ENCODE measurements at regions not wholly inside any gene's neighbourhood (a gene's known extent, or its start where the extent isn't known, plus 50 kb on each side); places are given as distances from the start of the nearest gene placed in this dataset.

DNA sequence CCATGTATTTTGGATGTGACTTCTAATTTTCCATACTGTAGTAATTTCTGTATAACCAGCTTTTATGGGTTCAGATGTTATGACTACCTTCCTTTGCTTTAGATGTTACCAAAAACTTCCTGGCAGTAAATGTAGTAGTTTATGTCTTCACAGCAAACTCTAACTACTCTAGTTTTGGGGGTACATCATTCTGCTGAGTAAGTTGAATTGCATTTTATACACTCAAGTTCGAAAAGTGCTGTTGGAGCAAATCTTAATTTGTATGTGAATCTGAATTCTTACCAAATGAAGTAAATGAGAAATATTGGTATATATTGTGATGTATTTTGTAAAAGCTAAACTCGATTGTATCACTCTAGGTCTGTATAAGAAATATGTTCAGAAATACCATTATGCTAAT lies 728.3 kb upstream of the CDH8 start:
- TF ChIP-seq YY1 (IDR thresholded peaks at IDR 0.05; ENCODE audit: low read depth) (no peak), CEBPB (IDR thresholded peaks at IDR 0.05) (no peak), RAD21 (IDR thresholded peaks at IDR 0.05; ENCODE audit: low read depth) (no peak), TEAD4 (IDR thresholded peaks at IDR 0.05) (no peak), EP300 (IDR thresholded peaks at IDR 0.05; ENCODE audit: borderline replicate concordance) (no peak), TAF1 (IDR thresholded peaks at IDR 0.05; ENCODE audit: low read depth) (no peak), ZBTB7A (IDR thresholded peaks at IDR 0.05; ENCODE audit: low read depth) (no peak), EGR1 (IDR thresholded peaks at IDR 0.05) (no peak), FOXM1 (IDR thresholded peaks at IDR 0.05; ENCODE audit: borderline replicate concordance, low read depth) (no peak), TCF12 (IDR thresholded peaks at IDR 0.05; ENCODE audit: low read depth) (no peak), NFIC (IDR thresholded peaks at IDR 0.05) (no peak)
- TF ChIP-seq, protein P1, sequence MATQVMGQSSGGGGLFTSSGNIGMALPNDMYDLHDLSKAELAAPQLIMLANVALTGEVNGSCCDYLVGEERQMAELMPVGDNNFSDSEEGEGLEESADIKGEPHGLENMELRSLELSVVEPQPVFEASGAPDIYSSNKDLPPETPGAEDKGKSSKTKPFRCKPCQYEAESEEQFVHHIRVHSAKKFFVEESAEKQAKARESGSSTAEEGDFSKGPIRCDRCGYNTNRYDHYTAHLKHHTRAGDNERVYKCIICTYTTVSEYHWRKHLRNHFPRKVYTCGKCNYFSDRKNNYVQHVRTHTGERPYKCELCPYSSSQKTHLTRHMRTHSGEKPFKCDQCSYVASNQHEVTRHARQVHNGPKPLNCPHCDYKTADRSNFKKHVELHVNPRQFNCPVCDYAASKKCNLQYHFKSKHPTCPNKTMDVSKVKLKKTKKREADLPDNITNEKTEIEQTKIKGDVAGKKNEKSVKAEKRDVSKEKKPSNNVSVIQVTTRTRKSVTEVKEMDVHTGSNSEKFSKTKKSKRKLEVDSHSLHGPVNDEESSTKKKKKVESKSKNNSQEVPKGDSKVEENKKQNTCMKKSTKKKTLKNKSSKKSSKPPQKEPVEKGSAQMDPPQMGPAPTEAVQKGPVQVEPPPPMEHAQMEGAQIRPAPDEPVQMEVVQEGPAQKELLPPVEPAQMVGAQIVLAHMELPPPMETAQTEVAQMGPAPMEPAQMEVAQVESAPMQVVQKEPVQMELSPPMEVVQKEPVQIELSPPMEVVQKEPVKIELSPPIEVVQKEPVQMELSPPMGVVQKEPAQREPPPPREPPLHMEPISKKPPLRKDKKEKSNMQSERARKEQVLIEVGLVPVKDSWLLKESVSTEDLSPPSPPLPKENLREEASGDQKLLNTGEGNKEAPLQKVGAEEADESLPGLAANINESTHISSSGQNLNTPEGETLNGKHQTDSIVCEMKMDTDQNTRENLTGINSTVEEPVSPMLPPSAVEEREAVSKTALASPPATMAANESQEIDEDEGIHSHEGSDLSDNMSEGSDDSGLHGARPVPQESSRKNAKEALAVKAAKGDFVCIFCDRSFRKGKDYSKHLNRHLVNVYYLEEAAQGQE (IDR thresholded peaks at IDR 0.05; ENCODE audit: low read depth) = no peak
- TF ChIP-seq, protein P2, sequence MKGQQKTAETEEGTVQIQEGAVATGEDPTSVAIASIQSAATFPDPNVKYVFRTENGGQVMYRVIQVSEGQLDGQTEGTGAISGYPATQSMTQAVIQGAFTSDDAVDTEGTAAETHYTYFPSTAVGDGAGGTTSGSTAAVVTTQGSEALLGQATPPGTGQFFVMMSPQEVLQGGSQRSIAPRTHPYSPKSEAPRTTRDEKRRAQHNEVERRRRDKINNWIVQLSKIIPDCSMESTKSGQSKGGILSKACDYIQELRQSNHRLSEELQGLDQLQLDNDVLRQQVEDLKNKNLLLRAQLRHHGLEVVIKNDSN (IDR thresholded peaks at IDR 0.05) = no peak
